ENCODE measurements at regions not wholly inside any gene's neighbourhood (a gene's known extent, or its start where the extent isn't known, plus 50 kb on each side); places are given as distances from the start of the nearest gene placed in this dataset.
"Not testable (repeated sequence)": the region's sequence is repeated elsewhere in the genome, so short reads cannot be mapped to it uniquely, and the experiment has no call there.

DNA sequence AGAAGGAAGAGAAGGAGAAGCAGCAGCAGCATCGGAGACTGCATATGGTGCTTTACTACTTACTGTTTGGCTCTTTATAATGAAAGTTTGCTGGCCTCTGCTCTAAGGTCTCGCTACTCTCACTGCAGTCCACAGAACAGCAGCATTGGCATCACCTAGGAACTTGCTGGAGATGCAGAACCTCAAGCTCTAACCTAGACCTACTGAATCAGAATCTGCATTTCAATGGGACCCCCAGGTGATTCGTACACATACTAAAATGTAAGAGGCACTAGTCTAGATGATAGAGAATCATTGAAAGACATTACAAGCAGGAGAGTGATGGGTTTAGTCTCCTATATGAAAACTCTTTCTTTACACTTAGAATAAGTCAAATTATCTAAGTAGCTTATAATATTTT, 270.6 kb downstream of the KLF5 start:
- Mint-ChIP-seq H3K4me3 (no peak overlapping the region), H3K36me3 (no peaks in the 10 kb centered on the region), H3K27me3 (no peaks in the 10 kb centered on the region), H3K4me1 (no peaks in the 10 kb centered on the region), H3K27ac (no peak overlapping the region), H3K9me3 (peaks cover 0 to 7% of the 10 kb centered on the region in 2 donors)
- ATAC-seq (replicated peaks) (no peak), DNase-seq (no peak)

GRCh38 chr13:73327579-73327978, 268.8 kb downstream of the KLF5 start:
- Mint-ChIP-seq H3K27ac (no peak overlapping the region), H3K4me1 (no peaks in the 10 kb centered on the region), H3K9me3 (peaks cover 0 to 7% of the 10 kb centered on the region in 2 donors), H3K27me3 (no peaks in the 10 kb centered on the region), H3K4me3 (no peak overlapping the region), H3K36me3 (no peaks in the 10 kb centered on the region)
- no peak for ATAC-seq (replicated peaks)
- DNase-seq, result no peak

DNA sequence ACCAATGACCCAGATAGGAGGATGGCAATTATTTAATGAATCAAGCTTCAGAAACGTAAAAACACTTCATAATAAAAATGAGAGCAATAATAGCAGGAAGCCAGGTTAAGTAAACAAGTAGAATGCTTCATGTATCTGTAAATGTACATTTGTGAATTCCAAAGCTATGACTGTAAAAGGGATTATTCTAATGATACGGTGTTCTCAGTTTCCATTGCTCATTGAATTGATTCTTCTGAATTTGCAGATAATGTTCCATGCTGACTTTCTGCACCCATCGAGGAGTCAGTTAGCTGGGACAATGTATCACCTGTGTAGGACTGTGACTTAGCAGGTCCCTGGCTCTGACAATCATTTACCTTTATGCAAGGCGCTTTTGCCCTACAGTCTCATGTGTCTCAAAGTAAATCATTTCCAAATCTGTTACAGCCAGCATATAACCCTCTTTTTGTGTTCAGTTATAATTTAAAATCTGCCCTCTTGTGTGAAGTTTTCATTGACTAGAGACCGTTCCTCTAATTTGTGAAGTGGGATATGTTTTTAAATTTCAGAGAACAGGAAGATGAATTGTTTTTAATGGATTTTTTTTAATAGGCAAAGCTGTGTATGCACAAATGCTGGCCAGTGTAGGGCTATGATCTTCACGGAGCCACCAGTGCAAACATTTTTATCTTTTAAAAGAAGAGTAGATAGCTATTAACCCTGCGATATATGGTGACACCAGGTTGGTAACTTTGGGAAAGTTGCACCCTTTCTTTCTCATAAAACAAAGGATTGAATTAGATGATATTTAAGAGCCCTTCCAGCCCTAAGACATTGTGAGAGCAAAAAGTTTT, 267.1 kb downstream of the KLF5 start:
- H3K4me1 Mint-ChIP-seq, result no peaks in the 10 kb centered on the region
- H3K27me3 Mint-ChIP-seq, result no peaks in the 10 kb centered on the region
- DNase-seq (no peak), ATAC-seq (replicated peaks) (no peak)
- H3K9me3 Mint-ChIP-seq, result peaks cover 0 to 4% of the 10 kb centered on the region in 2 donors
- no peak overlapping the region for H3K27ac Mint-ChIP-seq
- no peak overlapping the region for H3K4me3 Mint-ChIP-seq
- no peaks in the 10 kb centered on the region for H3K36me3 Mint-ChIP-seq

- Mint-ChIP-seq H3K27me3 (no peaks in the 10 kb centered on the region), H3K9me3 (peaks cover 0 to 3% of the 10 kb centered on the region in 2 donors), H3K36me3 (no peaks in the 10 kb centered on the region), H3K4me1 (no peaks in the 10 kb centered on the region), H3K27ac (no peak overlapping the region), H3K4me3 (no peak overlapping the region)
- ATAC-seq (replicated peaks) (no peak), DNase-seq (no peak)
These were observed 266.3 kb downstream of the KLF5 start for GRCh38 chr13:73324842-73325722.

DNA sequence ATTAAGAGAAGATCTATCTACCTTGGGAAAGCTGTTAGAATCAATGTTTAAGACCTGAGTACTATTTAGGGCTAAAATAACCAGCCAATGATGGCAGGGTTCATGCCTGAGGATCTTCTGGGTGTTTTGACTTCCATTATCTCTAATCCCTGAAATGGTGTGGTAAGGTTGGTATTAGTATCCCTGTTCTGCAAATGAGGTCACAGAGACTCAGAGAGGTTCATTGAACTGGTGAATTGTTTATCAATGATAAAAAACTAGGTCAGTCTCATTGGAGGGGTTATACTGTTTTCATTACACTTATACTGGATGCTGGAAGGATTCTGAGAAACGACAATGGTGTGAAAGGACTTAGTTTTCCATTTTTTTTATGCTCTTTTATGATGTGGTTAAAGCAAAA, 264.8 kb downstream of the KLF5 start:
- no peaks in the 10 kb centered on the region for H3K4me1 Mint-ChIP-seq
- peaks cover 0 to 2% of the 10 kb centered on the region in 2 donors for H3K9me3 Mint-ChIP-seq
- ATAC-seq (replicated peaks), result no peak
- no peaks in the 10 kb centered on the region for H3K27me3 Mint-ChIP-seq
- DNase-seq, result no peak
- H3K36me3 Mint-ChIP-seq, result no peaks in the 10 kb centered on the region
- H3K27ac Mint-ChIP-seq, result no peak overlapping the region
- no peak overlapping the region for H3K4me3 Mint-ChIP-seq

DNA sequence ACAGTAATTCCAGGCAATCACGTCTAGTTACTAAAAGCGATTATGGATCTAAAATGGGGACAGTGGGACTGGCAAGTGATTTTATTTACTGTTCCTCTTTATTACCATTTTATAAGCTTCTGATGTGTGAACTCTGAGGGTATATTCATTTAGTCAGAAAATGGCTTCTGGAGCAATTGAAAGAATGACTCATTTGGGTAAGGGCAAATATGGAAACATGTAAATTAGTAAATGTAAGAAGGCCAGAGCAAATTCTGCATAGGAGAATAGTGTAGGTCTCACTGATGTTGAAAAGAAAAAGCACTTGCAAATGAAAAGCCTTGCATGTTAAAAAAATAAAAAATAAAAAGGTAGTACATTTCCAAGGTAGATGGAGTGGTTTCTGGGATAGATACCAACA, 262.2 kb downstream of the KLF5 start:
- H3K9me3 Mint-ChIP-seq, result peaks cover 0 to 1% of the 10 kb centered on the region in 2 donors
- H3K27me3 Mint-ChIP-seq, result no peaks in the 10 kb centered on the region
- no peaks in the 10 kb centered on the region for H3K36me3 Mint-ChIP-seq
- H3K27ac Mint-ChIP-seq, result no peak overlapping the region
- no peak for DNase-seq
- H3K4me3 Mint-ChIP-seq, result no peak overlapping the region
- no peak for ATAC-seq (replicated peaks)
- no peaks in the 10 kb centered on the region for H3K4me1 Mint-ChIP-seq

DNA sequence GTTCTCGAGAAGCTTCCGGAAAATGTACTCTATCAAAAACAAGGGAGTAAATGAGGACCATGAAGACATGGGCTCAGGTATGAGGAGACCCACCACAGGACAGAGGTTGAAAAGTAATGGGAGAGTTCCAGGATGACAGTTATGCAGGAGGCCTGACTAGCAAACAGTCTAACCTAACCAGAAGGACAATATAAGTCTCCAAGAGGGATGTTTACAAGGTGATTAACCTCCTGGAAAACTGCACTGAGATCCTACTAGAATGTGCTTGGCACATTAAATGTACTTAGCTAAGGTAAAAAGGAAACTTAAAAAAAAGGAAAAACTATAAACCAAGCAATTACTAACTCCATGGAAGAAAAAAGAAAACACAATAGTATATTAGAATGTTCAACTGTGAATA, 258.3 kb downstream of the KLF5 start:
- no peaks in the 10 kb centered on the region for H3K27me3 Mint-ChIP-seq
- ATAC-seq (replicated peaks), result no peak
- H3K4me3 Mint-ChIP-seq, result no peak overlapping the region
- H3K36me3 Mint-ChIP-seq, result no peaks in the 10 kb centered on the region
- no peak for DNase-seq
- no peak overlapping the region for H3K27ac Mint-ChIP-seq
- no peaks in the 10 kb centered on the region for H3K4me1 Mint-ChIP-seq
- H3K9me3 Mint-ChIP-seq, result peaks cover 8 to 16% of the 10 kb centered on the region in 2 donors

- ATAC-seq (replicated peaks) (no peak), DNase-seq (no peak)
- Mint-ChIP-seq H3K4me1 (no peaks in the 10 kb centered on the region), H3K4me3 (no peak overlapping the region), H3K27me3 (no peaks in the 10 kb centered on the region), H3K9me3 (peaks cover 11 to 16% of the 10 kb centered on the region in 2 donors), H3K36me3 (no peaks in the 10 kb centered on the region), H3K27ac (no peak overlapping the region)
These were observed 251.6 kb downstream of the KLF5 start for GRCh38 chr13:73310366-73310765.

DNA sequence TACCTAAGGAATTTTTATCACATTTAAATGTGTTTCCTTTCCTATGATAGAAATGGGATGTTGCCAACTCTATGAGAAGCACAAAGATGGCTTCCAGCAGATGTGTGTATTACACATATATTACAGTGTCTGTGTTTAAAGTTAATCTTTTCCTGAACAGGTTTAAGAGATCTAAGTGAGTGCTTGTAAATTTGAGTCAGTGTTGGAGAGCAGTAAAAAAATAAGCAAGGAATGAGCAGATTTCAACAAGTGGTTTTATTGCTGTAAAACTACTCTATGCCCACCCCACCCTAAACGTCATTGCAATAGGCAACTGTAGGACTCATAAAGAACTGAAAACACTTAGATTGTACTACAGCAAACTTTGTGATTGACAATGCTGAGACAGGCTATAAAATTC, 248.7 kb downstream of the KLF5 start:
- no peaks in the 10 kb centered on the region for H3K4me1 Mint-ChIP-seq
- no peak overlapping the region for H3K4me3 Mint-ChIP-seq
- peaks cover 2 to 4% of the 10 kb centered on the region in 2 donors for H3K9me3 Mint-ChIP-seq
- no peaks in the 10 kb centered on the region for H3K36me3 Mint-ChIP-seq
- DNase-seq, result no peak
- no peaks in the 10 kb centered on the region for H3K27me3 Mint-ChIP-seq
- H3K27ac Mint-ChIP-seq, result no peak overlapping the region
- no peak for ATAC-seq (replicated peaks)

- Mint-ChIP-seq H3K27me3 (no peaks in the 10 kb centered on the region), H3K4me1 (no peaks in the 10 kb centered on the region), H3K27ac (no peak overlapping the region), H3K9me3 (peaks cover 2 to 4% of the 10 kb centered on the region in 2 donors), H3K36me3 (no peaks in the 10 kb centered on the region), H3K4me3 (no peak overlapping the region)
- DNase-seq (no peak), ATAC-seq (replicated peaks) (no peak)
These were observed 247.9 kb downstream of the KLF5 start for GRCh38 chr13:73306688-73307087.

DNA sequence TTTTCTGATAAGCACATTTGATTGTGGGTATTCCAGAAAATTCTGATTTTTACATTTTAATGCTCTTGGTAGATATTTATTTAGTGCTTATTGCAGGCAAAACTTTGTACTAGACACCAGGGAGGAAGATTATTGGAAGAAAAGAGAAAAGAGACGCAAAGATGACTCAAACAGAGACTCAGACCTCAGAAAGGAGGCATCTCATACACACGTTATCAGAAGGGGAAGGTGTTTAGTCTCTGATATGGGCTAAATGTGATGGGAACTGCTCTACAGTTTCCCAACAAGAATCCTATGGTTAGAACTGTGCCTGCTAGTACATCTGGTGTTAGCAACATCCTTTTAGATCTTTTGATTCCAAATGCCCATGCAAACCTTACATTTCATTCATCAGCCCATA, 245.6 kb downstream of the KLF5 start:
- no peak for DNase-seq
- no peak overlapping the region for H3K27ac Mint-ChIP-seq
- no peak for ATAC-seq (replicated peaks)
- no peaks in the 10 kb centered on the region for H3K36me3 Mint-ChIP-seq
- H3K9me3 Mint-ChIP-seq, result peaks cover 0 to 2% of the 10 kb centered on the region in 2 donors
- H3K4me3 Mint-ChIP-seq, result no peak overlapping the region
- no peaks in the 10 kb centered on the region for H3K27me3 Mint-ChIP-seq
- no peaks in the 10 kb centered on the region for H3K4me1 Mint-ChIP-seq

DNA sequence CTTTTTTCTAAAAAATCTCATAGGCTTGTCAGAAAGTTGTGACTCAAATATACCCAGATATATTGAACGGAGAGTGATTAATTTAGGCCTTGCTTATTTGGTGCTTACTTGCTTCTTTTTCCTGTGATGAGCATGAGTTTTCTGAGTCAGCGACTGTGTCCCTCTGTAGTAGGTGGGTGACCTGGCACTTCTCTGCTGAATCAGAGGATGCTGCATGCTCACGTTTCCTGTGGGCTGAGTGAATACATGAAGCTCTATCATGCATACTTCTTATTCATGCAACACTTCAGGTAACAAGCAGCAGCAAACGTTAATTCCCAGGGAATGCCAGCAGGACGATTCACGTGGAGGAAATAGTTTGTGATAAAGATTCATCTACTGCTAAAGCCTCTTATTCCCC, 245.0 kb downstream of the KLF5 start:
- H3K4me3 Mint-ChIP-seq, result no peak overlapping the region
- no peaks in the 10 kb centered on the region for H3K27me3 Mint-ChIP-seq
- no peak overlapping the region for H3K27ac Mint-ChIP-seq
- no peaks in the 10 kb centered on the region for H3K36me3 Mint-ChIP-seq
- peaks cover 0 to 2% of the 10 kb centered on the region in 2 donors for H3K9me3 Mint-ChIP-seq
- DNase-seq, result no peak
- ATAC-seq (replicated peaks), result no peak
- H3K4me1 Mint-ChIP-seq, result no peaks in the 10 kb centered on the region

DNA sequence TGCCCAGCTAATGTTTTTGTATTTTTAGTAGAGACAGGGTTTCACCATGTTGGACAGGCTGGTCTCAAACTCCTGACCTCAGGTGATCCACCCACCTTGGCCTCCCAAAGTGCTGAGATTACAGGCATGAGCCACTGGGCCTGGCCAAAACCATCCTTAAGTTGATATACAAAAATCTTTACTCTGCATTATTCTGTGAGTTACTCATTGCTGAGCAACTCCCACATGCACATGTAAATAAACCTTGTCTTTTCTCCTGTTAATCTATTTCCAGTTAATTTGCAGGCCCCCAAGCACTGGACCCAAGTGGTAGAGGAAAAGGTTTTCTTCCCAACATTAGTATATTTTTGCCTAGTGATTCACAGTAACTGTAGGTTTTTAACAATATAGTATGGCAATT, 242.8 kb downstream of the KLF5 start:
- H3K27ac Mint-ChIP-seq; H3K27me3 Mint-ChIP-seq; DNase-seq; H3K4me3 Mint-ChIP-seq; H3K9me3 Mint-ChIP-seq; H3K4me1 Mint-ChIP-seq; H3K36me3 Mint-ChIP-seq; ATAC-seq (replicated peaks): not testable (repeated sequence)

- Mint-ChIP-seq H3K4me1 (no peaks in the 10 kb centered on the region), H3K36me3 (no peaks in the 10 kb centered on the region), H3K9me3 (no peaks in the 10 kb centered on the region), H3K4me3 (no peak overlapping the region), H3K27ac (no peak overlapping the region), H3K27me3 (no peaks in the 10 kb centered on the region)
- DNase-seq (no peak), ATAC-seq (replicated peaks) (no peak)
These were observed 242.1 kb downstream of the KLF5 start for GRCh38 chr13:73300718-73301425.

All from stimulated activated naive B cell treated with anti-CD40 and anti-IgM and Interleukin-4, amounts not matched to agents 10 μg/mL and 1 μg/mL and 100 μg/mL, for 72 hours (primary cell).